Testis (tissue), 2 donors: ENCODE measurements at regions not wholly inside any gene's neighbourhood (a gene's known extent, or its start where the extent isn't known, plus 50 kb on each side); places are given as distances from the start of the nearest gene placed in this dataset.

ENCODE experiments used
- CTCF ChIP-seq, 3 experiments: fragments of 450-650 bp in 2 of 3; fragments of 200-600 bp in 1 of 3; sonication (generic) in 1 of 3; IDR thresholded peaks; one replicate each; pipeline ENCODE4 v1.5.1; 2016 to 2019; ENCODE audit warnings: antibody characterized with exemption in 3 of 3, mild to moderate bottlenecking in 2 of 3, moderate library complexity in 1 of 3
- POLR2A ChIP-seq: fragments of 450-650 bp; IDR thresholded peaks from one replicate; pipeline ENCODE4 v1.6.1; 2017; ENCODE audit warnings: antibody characterized with exemption, mild to moderate bottlenecking, moderate library complexity

- TF ChIP-seq CTCF (IDR thresholded peaks at IDR 0.05) = no peak
- TF ChIP-seq POLR2A = no peak
Observed at GRCh38 chr12:131473261-131473660, 237.6 kb upstream of the SFSWAP start.
